Activated T-cell treated with anti-CD3 and anti-CD28 coated beads, Interleukin-2, amount 50 U/mL, for 48 hours (primary cell): ENCODE measurements at regions not wholly inside any gene's neighbourhood (a gene's known extent, or its start where the extent isn't known, plus 50 kb on each side); places are given as distances from the start of the nearest gene placed in this dataset.
"Not testable (repeated sequence)": the region's sequence is repeated elsewhere in the genome, so short reads cannot be mapped to it uniquely, and the experiment has no call there.

ENCODE experiments used
- DNase-seq, 2 experiments: peaks; one replicate each; pipeline ENCODE4 v3.0.0-alpha.2; 2020

- no peak for DNase-seq
Measured at GRCh38 chr19:28168557-28168956, 1044.4 kb downstream of the UQCRFS1 start.

DNA sequence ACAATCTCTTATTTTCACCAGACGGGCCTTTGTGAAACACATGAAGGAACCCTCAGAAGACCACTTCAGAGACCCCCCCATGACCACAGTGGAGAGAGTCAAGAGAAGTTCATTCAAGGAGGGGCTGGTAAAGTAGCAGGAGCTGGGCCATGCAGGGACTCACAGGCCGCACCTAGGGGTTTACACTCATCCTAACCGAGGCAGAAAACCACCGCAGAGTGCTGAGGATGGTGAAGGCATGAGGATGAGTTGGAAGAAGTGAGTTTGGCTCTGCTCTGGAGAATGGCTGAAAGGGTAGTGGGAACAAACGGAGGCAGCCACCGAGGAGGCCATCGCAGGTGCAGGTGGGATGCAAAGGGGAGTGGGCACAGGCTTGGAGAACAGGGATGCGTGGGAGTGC is 1046.9 kb downstream of the UQCRFS1 start:
- DNase-seq = no peak

- no peak for DNase-seq
Measured at GRCh38 chr19:28164214-28164613, 1048.7 kb downstream of the UQCRFS1 start.

DNA sequence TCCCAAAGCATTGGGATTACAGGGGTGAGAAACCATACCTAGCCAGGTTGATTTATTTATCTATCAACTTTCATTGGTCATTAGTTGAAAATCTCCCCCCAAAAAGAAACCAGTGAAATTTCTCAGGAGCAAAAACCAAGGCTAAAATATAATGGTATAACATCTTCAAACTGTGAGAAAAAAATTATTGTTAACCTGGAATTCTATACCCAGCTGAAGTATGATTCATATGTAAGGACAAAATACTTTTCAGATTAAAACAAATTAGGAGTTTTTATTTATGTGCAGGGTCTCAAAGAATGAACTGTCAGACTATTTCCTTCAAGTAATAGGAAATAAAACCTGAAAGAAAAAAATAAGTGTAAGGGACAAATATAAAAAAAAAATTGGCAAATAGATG is 1053.9 kb downstream of the UQCRFS1 start:
- DNase-seq = no peak

GRCh38 chr19:28155265-28155664 is 1057.7 kb downstream of the UQCRFS1 start:
- DNase-seq = no peak

GRCh38 chr19:28154077-28154476 is 1058.9 kb downstream of the UQCRFS1 start:
- DNase-seq = no peak

DNA sequence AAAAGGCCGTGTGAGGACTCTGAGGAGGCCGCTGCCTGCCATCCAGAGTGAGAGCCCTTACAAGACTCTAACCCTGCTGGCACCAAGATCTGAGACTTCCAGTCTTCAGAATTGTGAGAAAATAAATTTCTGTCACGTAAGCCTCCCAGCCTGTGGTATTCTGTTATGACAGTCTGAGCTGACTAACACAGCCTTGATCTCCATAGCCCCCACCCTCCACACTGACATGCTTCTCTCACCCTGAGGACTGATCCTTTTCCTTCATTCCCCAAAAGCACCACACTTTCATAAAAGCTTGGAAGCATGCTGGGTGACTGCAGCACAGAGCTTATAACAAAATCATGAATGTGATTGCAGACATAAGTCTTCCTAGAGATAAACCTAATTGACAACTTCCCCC is 1059.8 kb downstream of the UQCRFS1 start:
- DNase-seq = no peak

GRCh38 chr19:28152195-28152594 is 1060.8 kb downstream of the UQCRFS1 start:
- no peak for DNase-seq

GRCh38 chr19:28150129-28150528 is 1062.8 kb downstream of the UQCRFS1 start:
- no peak for DNase-seq

DNA sequence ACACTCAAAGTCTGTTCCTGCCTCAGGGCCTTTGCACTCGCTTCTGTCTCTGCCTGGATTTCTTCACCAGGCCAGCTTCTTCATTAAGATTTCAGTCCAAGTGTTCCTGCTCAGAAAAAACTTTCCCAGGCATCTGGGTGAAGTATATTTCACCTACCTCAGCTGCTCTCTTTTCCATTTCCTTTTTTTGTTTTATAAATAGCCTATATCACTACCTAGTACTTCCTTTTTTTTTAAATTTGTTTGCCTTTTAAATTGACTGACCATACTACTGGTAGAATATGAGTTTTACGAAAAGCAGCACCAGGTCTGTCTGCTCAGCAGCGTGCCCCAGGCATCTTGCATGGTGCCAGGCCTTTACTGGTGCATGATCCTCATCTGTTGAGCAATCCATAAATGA is 1064.4 kb downstream of the UQCRFS1 start:
- no peak for DNase-seq

DNA sequence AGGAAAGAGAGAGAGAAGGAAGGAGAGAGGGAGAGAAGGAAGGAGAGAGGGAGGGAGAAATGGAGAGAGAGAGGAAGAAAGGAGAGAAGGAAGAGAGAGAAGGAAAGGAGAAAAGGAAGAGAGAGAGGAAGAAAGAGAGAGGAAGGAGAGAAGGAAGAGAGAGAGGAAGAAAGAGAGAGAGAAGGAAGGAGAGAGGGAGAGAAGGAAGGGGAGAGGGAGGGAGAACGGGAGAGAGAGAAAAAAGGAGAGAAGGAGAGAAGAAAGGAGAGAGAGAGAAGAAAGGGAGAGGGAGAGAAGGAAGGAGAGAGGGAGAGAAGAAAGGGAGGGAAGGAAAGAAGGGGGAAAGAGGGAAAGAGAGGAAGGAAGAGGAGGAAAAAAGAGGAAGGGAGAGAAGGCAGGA is 1070.7 kb downstream of the UQCRFS1 start:
- no peak for DNase-seq

- no peak for DNase-seq
Measured at GRCh38 chr19:28140201-28140600, 1072.8 kb downstream of the UQCRFS1 start.

GRCh38 chr19:28137772-28138171 is 1075.2 kb downstream of the UQCRFS1 start:
- DNase-seq = no peak

DNA sequence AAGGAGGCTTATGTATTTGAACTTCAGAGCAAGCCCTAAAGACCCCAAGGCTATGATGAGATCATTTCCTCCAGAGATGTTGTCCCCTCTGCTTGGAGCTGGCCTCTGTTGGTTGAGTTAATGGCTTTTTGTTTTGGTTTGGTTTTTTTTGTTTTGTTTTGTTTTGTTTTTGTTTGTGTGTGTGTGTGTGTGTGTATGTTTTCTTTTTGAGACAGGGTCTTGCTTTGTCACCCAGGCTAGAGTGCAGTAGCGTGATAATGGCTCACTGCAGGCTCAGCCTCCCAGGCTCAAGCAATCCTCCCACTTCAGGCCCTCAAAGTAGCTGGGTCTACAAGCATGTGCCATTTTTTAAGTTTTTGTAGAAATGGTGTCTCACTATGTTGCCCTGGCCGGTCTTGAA is 1076.2 kb downstream of the UQCRFS1 start:
- DNase-seq = no peak

- no peak for DNase-seq
Measured at GRCh38 chr19:28135825-28136224, 1077.1 kb downstream of the UQCRFS1 start.

DNA sequence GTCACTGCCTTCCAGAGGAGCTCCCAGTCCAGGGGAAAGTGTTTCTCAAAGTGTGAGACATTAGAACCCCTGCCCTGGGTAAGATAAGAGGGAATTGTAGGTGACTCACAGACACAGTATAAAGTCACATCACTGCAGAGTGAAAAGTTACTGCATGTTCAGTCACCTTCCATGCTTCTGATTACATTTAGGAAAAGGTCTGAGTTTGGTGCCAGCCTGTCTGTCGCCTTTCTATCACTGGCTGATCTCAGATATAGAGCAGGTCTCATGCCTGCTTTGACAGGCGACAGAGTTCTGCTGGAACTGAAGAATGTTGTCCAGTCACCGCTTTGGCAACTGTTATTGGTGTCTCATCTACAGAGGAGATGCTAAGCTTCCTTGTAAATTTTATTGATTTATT is 1078.6 kb downstream of the UQCRFS1 start:
- no peak for DNase-seq

DNA sequence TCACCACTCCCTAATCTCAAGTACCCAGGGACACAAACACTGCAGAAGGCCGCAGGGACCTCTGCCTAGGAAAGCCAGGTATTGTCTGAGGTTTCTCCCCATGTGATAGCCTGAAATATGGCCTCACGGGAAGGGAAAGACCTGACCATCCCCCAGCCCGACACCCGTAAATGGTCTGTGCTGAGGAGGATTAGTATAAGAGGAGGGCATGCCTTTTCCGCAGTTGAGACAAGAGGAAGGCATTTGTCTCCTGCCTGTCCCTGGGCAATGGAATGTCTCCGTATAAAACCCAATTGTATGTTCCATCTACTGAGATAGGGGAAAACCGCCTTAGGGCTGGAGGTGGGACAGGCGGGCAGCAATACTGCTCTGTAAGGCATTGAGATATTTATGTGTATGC is 1082.1 kb downstream of the UQCRFS1 start:
- DNase-seq = not testable (repeated sequence)

- DNase-seq = no peak
Measured at GRCh38 chr19:28130066-28130511, 1082.9 kb downstream of the UQCRFS1 start.

DNA sequence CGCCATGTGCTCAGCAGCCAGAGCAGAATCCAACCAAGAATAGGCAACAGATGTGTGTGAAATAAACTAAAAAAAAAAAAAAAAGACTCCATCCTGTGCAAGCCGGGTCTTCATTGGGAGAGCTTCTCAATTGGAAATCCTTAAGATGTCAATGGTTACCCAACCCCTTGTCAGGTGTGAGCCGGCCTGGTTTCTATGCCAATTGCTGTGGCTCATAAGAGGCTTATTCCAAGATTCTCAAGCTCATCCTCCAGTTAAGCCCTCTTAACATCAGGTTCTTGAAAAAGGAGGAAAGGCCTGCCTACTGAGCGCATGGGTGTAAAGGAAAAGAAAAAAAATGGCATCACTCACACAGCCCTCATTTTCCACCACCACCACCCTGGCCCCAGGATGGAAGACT is 1084.6 kb downstream of the UQCRFS1 start:
- no peak for DNase-seq

DNA sequence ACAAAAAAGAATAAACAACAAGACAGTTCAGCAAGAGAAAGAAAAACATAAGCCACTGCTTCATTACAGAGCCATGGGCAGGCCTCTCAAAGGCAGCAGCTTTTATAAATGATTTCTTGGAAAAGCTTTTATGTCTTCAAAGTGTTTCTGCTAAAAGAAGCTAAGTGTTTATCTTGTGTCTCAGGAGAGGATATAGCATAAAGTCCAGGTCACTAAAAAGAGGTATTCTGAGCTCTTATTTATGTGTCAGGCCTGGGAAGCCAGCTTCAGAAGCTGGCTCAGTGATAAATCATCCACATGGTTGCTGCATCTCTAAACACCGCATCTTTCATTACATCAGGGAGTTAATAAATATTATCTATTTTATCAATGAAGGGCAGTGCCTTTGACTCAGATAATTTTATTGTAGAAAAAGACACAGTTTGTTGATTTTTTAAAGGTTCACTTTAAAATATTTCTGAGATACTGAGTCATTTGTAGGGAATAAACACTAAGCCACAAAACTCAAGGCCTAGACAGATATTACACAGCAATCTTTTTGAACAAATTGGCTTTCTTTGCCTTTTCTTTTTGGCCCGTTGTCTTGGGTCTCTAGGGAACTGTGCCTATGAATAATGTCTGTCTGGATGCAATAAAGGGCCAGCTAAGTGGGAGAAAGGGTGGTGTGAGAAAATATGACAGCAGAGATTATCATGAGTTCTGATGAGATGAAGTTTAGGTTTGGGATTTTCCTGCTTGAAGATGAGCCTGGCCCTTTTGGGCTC is 1086.6 kb downstream of the UQCRFS1 start:
- no peak for DNase-seq

GRCh38 chr19:28122734-28123133 is 1090.2 kb downstream of the UQCRFS1 start:
- DNase-seq = no peak

DNA sequence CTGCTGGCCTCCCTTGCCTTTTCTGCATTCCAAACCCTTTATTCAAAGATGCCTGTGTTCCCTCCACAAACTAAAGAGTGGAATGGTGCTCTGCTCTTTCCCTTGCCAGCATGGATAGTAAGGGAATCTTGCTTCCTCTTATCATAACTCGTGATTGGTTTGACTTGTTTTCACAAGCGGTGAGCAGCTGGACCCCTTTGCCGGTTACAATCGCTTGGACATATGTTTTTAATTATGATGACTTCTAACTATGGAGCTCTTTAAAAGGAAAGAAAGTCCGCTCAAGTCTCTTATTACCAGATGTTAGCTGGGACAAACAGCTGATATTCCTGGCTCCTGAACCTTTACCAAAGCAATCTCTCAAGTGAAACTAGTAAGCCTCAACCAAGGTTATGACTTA is 1094.7 kb downstream of the UQCRFS1 start:
- DNase-seq = no peak

DNA sequence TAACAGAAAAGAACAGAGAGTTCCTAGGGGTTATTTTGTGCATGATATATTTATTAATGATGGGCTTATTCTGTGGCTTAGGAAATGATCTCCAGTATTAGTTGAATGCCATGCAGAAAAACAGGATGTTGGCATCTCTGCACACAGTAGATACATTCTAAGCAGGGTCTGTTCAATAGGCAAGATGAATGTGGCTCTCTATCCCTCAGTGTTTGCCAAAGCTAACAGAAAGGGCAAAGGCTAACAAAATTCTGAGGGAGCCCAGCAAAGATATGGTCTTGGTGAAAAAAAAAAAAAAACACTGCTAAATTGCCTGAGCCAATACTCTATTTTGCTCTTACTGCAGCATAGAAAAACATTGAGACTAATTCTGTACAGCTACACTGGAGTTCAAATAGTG is 1095.8 kb downstream of the UQCRFS1 start:
- DNase-seq = no peak

DNA sequence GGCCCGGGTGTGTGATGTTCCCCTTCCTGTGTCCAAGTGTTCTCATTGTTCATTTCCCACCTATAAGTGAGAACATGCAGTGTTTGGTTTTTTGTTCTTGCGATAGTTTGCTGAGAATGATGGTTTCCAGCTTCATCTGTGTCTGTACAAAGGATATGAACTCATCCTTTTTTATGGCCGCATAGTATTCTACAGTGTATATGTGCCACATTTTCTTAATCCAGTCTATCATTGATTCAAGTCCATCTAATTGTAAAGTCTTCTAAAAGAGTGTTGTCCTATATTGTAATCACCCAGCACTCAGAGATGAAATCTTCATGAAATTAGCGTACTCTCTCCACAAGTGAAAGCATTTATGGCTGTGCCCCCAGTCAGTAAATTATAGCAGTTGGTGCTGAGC is 1096.6 kb downstream of the UQCRFS1 start:
- not testable (repeated sequence) for DNase-seq

DNA sequence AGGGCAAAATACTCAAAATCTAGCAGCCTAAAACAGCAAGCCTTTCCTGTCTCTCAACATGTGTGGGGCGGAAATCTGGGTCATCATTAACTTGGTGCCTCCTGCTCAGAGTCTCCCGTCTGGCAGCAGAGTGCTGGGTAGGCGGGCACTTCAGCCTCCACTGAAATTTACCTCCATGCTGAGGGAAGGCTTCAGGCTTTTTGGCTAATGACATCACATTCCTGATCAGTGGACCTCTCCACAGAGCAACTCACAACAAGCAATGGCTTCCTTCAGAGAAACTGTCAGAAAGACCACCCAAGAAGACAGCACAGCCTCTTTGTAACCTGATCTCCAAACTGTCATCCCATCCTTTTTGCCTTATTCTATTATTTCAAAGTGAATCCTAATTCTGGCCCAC is 1109.0 kb downstream of the UQCRFS1 start:
- DNase-seq = no peak
